GM18505 (cell line): ENCODE measurements at regions not wholly inside any gene's neighbourhood (a gene's known extent, or its start where the extent isn't known, plus 50 kb on each side); places are given as distances from the start of the nearest gene placed in this dataset.

Experiments used
- ATAC-seq: cut with Tn5 transposase; IDR thresholded peaks from one replicate; pipeline ENCODE4 v1.9.1; 2021; ENCODE audit not compliant: unreplicated experiment
- POLR2A ChIP-seq: IDR thresholded peaks from 4 replicates; pipeline ENCODE4 v1.6.1; 2011; ENCODE audit warnings: borderline replicate concordance; ENCODE audit not compliant: insufficient read depth, insufficient read length; ENCODE audit errors: extremely low read depth

DNA sequence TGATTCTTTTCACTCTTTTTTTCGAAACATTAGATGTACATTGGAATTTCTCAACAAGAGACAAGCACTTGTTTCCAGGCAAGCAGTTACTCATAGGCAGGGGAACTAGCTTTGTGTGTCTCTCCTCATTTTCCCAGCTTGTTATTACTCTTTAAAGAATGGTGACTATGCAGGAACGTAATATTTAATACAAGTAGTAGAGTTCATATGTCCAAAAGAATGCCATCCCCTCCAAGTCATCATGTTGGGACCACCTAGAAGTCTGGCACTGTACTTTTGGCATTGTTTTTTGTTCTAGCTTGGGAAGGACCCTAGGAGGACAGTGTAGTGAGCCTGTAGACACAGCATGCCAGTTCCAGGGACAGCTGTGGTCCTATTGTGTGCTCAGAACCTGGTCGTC, 650.7 kb downstream of the INHBA start:
- no peak for ATAC-seq

DNA sequence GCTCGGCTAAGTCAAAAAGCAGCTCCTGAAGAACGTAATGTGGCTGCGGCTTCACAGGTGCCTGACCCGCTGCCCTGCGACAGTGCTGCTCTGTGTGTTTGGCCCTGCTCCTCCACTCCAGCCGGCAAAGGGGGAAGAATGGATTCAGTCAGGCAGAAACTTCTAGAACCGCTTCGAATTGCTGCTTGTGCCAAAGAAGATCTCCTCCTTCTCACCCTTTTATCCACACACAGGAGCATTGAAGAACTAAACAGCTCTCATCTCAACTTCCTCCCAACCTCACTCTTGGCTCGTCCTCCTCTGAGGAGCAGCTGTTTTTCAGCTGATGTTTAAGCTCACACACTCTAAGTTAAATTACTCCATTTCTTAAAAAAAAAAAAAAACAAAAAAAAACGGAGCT, 651.4 kb downstream of the INHBA start:
- no peak for TF ChIP-seq POLR2A
- no peak for ATAC-seq

More for the DNA sequence above, 650.7 kb downstream of the INHBA start:
- TF ChIP-seq POLR2A: no peak

DNA sequence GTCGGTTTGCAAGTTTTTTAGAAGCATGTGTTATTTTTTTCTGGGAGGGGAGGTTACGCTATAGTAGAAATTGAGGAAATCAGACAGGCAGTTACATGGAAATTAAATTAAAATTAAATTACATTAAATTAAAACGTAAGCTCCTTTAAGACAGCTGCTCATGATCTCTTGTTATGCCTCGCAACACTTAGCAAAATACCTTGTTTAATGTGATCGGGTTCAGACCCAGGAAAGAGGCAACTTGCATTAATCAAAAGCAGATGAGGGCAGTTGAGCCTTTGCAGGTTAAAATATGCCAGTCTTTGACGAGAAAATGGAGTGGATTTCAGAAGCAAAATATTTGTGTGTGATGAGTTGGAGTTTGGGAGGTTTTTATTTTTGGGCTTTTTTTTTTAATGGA, 651.8 kb downstream of the INHBA start:
- no peak for ATAC-seq
- no peak for TF ChIP-seq POLR2A

DNA sequence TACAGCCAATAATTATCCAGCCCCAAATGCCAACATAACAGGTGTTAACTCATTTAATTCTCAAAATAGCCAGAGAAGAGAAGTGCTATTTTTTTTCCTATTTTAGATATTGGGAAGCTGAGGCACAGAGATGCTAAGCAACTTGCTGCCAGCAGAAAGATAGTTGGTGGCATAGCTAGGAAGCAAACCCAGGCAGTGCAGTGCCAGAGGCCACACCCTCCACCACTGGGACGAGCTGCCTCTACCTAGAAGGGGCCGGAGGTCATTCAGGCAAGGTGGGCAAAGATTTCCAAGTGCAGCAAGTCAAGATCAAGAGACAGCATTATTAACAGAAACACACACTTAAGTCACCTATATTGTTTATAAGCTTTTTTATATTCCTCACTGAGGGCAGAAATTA, 654.1 kb downstream of the INHBA start:
- no peak for TF ChIP-seq POLR2A
- no peak for ATAC-seq

DNA sequence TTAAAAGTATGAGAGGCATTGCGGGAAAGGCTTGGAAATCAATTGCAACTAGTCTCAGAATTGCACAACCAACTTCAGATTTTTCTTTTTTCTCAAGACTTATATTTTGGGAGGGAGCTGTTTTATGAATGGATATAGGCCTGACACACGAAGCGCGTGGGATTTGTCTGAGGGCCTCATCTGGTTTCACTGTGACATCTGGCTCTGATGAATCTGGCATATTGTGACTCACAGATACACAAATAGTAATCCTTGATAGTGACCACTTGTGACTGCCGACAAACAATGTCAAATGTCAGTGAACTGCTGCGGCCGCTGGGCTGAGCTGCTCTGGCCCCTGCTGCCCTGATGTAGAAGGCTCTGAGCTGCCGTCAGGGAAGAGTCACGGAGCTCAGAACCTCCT, 655.1 kb downstream of the INHBA start:
- ATAC-seq: no peak
- no peak for TF ChIP-seq POLR2A

DNA sequence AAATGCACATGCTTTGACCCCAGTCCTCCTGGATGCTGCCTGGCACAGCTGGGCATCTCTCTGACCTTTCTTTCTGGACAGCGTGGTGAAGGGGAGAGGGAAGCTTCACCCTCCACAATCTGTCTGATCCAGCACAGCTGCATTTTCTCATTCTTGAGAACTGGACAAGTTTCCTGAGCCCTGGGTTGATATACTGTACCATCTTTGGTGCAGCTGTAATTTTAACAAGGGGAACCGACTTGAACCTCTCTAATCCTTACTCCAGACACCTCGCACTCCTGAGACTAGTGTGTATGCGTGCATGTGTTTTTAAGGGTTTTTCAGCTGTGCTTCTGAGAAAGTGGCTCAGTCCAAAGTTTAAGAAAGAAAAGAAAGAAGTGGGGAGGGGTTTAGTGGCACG, 655.7 kb downstream of the INHBA start:
- no peak for TF ChIP-seq POLR2A
- no peak for ATAC-seq

DNA sequence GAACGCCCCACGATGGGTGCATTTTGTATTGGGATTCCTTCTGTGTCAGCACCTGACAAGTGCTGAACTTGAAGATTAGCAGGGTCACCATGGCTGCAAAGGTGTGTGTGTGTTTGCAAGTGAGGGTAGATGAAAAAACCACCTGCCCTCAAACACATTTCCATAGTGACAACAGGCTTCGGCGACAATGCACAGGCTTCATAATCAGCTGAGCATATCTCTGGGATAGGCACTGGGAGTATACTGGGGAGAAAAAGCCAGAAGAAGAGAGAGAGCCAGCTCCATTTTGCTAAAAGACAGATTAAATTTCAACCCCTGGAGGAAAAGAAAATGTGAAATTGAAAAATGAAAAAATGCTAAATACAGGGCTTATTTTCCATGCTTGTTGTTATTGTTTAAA, 656.1 kb downstream of the INHBA start:
- TF ChIP-seq POLR2A: no peak
- no peak for ATAC-seq

DNA sequence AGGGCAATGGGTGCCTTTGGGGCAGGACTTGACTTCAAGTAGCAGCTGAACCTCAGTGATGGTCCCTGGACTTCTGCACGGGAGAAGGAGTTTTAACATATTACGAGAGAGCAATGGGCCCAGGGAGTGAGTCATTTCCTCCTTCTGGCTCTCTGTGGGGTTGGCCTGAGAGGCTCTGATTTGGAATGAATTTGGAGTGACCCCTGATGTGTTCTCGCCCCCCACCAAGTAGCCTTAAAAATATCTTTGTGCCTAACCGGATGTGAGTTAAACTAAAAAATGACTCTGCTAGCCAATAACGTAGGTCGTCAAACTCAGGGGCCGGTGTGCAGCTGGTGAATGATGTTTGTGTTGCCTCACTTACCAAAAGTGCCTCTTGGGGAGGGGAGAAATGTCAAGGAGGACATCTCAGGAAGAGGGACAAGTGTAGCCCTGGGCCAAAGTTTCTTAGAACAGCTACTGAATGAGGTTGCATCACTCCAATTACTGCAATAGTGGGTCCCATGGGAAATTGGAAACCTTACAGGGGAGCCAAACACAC, 656.6 kb downstream of the INHBA start:
- TF ChIP-seq POLR2A: no peak
- no peak for ATAC-seq

DNA sequence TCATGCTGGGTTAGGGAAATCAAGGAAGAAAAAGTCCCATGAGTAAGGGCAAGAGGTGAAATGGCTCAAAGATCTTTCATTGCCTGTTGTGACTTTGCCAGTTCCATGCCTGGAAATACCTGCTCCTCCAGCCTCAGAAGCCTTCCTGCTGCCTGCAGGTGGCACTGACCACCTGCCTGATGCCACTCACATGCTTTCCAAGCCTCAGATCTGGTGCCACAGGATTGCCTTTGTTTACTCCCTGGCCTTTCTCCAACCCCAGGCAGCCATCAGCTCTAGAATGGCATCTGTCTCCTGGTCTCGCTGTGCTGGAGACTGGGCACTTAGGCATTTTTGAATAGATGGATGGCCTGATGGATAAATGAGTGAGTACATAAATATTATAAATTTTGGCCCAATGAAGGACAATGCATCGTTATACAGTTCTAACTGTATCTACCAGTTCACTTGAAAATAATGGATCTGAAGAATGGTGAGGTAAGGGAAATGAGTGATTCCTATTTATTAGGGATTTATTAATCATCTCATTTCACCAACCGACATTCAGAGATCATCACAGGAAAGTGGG, 657.2 kb downstream of the INHBA start:
- TF ChIP-seq POLR2A: no peak
- ATAC-seq: no peak

DNA sequence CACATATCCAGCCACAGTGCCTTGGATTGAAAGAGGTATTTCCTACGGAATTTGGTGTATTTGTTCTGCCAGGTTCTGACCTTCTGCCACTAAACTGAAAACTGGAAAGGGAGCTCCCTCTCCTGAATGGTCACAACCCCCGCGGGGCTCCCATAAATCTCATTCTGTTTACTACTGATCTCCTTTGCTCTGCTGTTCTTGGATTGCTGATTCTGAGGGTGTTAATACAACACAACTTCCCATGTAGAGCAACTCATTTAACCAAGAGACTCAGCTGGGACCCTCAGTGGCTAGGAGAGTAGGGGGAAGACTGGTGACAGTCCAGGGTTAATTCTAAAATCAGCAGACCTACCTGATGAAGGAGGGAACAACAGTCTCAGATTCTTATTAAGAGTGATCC, 662.9 kb downstream of the INHBA start:
- no peak for TF ChIP-seq POLR2A
- no peak for ATAC-seq

DNA sequence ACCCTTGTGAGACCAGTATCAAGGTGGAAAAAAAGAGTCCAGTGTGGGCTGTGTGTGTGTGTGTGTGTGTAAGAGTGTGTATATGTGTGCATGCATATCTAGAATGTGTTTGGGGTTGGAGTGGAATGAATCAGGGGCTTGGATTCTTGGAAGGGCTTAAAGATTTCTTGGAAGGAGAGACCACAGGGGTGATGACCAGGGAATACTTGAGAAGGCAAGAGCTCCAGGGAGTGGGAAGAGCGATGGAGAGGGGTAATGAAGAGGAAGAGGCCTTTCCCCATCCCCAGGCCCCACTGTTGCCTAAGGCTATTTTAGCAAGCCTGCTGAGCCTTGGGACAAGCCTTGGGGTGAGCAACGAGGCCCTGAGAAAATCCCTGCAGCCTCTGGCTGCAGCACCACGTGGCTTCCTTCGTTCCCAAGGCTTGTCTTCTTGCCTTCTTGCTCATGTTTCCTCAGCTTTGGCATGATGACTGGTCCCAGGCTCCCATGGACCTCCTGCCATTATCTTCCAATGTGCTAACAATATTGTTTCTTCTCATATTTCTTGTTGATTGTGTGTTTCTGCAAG, 663.4 kb downstream of the INHBA start:
- TF ChIP-seq POLR2A: no peak
- ATAC-seq: no peak

DNA sequence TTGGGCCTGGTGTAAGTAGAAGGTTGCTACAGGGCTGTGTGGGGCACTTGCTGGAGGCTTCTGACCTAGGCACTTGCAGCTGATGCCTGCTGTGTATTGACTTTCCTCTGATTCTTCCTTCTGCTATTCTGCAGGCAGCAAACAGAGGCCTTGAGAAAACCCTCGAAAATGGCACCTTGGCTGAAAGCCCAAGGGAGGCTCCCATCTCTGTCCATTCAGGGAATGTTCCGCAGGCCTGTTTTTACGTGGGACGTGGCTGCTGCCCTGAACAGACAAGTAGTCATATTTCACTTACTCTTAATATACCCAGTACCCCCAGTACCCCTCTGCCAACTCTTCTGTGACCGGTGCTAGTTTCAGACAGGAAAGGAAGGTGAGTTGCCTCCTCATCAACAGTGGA, 664.7 kb downstream of the INHBA start:
- no peak for ATAC-seq
- TF ChIP-seq POLR2A: no peak

DNA sequence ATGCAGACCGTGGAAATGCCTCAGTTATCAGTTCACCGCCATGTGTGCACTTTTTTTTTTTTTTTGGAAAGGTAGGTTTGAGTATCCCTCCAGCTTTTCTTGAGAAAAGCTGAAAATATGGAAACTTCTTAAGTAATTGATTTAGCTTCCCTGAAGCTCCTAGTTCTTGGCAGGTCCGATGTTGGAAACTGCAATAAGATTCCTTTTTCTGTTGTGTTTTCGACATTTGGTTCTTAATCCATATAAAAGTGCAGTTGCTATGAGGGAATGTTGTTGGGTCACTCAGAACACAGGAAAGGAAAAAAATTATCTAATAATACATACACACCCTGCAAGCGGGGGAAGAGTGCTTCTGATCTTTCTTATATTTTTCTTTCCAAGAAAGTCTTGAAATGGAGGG, 665.2 kb downstream of the INHBA start:
- no peak for TF ChIP-seq POLR2A
- ATAC-seq: no peak

DNA sequence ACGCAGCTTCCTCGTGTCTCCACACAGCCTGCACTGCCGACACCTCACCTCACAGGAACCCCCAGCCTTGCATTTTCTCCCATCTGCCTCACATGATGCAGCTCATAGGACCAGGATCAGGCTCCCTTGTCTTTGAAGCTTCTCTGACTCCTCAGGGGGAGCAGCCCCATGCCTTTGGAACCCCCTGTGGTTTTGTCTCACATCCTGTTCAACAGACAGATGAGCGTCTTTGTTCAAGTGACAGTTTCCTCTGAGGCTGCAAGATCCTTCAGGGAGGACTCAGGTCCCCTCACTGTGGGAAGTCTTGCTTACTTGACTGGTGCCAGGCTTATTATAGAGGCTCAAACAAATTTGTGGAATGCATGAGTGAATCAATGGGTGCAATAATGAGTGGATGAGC, 667.1 kb downstream of the INHBA start:
- ATAC-seq: no peak

More for the DNA sequence above, 667.1 kb downstream of the INHBA start:
- TF ChIP-seq POLR2A: no peak
